Calu3 (cell line): ENCODE measurements at regions not wholly inside any gene's neighbourhood (a gene's known extent, or its start where the extent isn't known, plus 50 kb on each side); places are given as distances from the start of the nearest gene placed in this dataset.

Experiments used
- BruUV-seq: library from RNA; stranded (reverse); fragments of 400-500 nt; replicated peaks from 2 replicates; lab custom pipeline; 2021; lab: Mats Ljungman, UMichigan
- CTCF ChIA-PET: fragments of 300-600 bp; sonication (Branson Sonifier 250); formaldehyde crosslinking; loops from one replicate; lab custom pipeline; 2022; ENCODE audit warnings: antibody characterized with exemption; lab: Charles Lee
- DNase-seq: peaks from one replicate; pipeline ENCODE4 v3.0.0; 2022
- H3K27ac Mint-ChIP-seq: one replicate; pipeline ENCODE4 v1.8.0; 2022; ENCODE audit warnings: mixed read lengths; ENCODE audit not compliant: unreplicated experiment
- H3K27me3 Mint-ChIP-seq: one replicate; pipeline ENCODE4 v1.8.0; 2022; ENCODE audit warnings: mixed read lengths; ENCODE audit not compliant: unreplicated experiment
- H3K36me3 Mint-ChIP-seq: one replicate; pipeline ENCODE4 v1.8.0; 2022; ENCODE audit warnings: mild to moderate bottlenecking, moderate library complexity, mixed read lengths; ENCODE audit not compliant: insufficient read depth, unreplicated experiment
- H3K4me1 Mint-ChIP-seq: one replicate; pipeline ENCODE4 v1.8.0; 2022; ENCODE audit warnings: mild to moderate bottlenecking, low read depth, mixed read lengths; ENCODE audit not compliant: unreplicated experiment
- H3K4me3 Mint-ChIP-seq: one replicate; pipeline ENCODE4 v1.8.0; 2022; ENCODE audit warnings: mild to moderate bottlenecking, low read depth, moderate library complexity, mixed read lengths; ENCODE audit not compliant: unreplicated experiment
- H3K9me3 Mint-ChIP-seq: one replicate; pipeline ENCODE4 v1.8.0; 2022; ENCODE audit warnings: low read depth, mixed read lengths; ENCODE audit not compliant: unreplicated experiment
- intact Hi-C: fragments of 100-400 bp; cut with micrococcal nuclease; formaldehyde crosslinking; loops from one replicate; pipeline ENCODE4 v1.10.0; 2022; ENCODE audit not compliant: unreplicated experiment
- TF ChIP-seq, protein P1 (sequence below): fragments of 200-600 bp; IDR thresholded peaks from one replicate; pipeline ENCODE4 v1.8.0; 2022; ENCODE audit warnings: antibody characterized with exemption; ENCODE audit not compliant: unreplicated experiment

DNA sequence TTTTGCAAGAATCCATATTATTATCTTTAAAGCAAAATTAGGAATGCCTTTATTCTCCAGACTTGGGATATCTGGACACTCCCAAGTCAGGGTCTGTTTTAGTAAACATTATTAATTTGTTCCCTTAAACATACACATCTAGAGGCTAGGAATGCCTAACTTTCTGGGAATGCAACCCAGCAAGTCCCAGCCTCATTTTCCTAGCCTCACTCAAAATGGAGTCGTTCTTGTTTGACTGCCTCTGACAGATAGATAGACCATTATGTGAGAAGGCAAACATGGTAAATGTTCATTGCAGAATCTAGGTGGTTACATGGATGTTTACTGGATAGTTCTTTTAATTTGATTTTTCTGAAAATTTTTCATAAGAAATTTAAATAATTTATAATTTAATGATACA, 54.7 kb upstream of the FOXN2 start:
- intact Hi-C loops, result no loop called here
- TF ChIP-seq, protein P1, sequence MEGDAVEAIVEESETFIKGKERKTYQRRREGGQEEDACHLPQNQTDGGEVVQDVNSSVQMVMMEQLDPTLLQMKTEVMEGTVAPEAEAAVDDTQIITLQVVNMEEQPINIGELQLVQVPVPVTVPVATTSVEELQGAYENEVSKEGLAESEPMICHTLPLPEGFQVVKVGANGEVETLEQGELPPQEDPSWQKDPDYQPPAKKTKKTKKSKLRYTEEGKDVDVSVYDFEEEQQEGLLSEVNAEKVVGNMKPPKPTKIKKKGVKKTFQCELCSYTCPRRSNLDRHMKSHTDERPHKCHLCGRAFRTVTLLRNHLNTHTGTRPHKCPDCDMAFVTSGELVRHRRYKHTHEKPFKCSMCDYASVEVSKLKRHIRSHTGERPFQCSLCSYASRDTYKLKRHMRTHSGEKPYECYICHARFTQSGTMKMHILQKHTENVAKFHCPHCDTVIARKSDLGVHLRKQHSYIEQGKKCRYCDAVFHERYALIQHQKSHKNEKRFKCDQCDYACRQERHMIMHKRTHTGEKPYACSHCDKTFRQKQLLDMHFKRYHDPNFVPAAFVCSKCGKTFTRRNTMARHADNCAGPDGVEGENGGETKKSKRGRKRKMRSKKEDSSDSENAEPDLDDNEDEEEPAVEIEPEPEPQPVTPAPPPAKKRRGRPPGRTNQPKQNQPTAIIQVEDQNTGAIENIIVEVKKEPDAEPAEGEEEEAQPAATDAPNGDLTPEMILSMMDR, result no peak
- Mint-ChIP-seq H3K27me3 (no peaks in the 10 kb centered on the region), H3K27ac (no peak overlapping the region), H3K9me3 (no peaks in the 10 kb centered on the region), H3K4me1 (no peaks in the 10 kb centered on the region), H3K4me3 (no peak overlapping the region), H3K36me3 (no peaks in the 10 kb centered on the region)
- CTCF ChIA-PET, result interaction anchor here (0.6 kb wide), 1 partner anchor 265 kb away, joined by 3 read pairs; no protein-coding TSS in a partner anchor
- BruUV-seq, result no TSS peak
- no peak for DNase-seq

DNA sequence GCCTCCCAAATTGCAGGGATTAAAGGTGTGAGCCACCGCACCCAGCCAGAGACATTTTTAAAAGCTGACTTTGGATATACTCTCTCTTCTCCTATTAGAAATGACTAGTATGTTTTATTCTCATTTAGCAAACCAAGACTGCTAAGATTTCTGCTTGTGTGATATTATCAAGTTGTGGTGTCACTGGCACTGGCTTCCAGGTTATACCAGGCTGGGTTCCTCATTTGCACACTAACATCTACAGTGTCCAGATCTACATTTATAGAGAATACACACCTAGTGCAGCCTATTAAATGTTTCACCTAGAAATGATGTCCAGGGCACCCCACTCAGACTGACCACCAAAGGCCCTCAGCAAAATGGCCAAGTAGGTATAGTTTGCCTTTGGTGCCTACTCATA, 49.9 kb upstream of the FOXN2 start:
- TF ChIP-seq, protein P1, result no peak
- H3K36me3 Mint-ChIP-seq, result no peaks in the 10 kb centered on the region
- H3K9me3 Mint-ChIP-seq, result no peaks in the 10 kb centered on the region
- DNase-seq, result no peak
- CTCF ChIA-PET, result no interaction called here
- no peaks in the 10 kb centered on the region for H3K27me3 Mint-ChIP-seq
- no peaks in the 10 kb centered on the region for H3K4me1 Mint-ChIP-seq
- H3K4me3 Mint-ChIP-seq, result no peak overlapping the region
- intact Hi-C loops, result no loop called here
- BruUV-seq, result no TSS peak
- no peak overlapping the region for H3K27ac Mint-ChIP-seq
